ENCODE measurements at regions not wholly inside any gene's neighbourhood (a gene's known extent, or its start where the extent isn't known, plus 50 kb on each side); places are given as distances from the start of the nearest gene placed in this dataset.

DNA sequence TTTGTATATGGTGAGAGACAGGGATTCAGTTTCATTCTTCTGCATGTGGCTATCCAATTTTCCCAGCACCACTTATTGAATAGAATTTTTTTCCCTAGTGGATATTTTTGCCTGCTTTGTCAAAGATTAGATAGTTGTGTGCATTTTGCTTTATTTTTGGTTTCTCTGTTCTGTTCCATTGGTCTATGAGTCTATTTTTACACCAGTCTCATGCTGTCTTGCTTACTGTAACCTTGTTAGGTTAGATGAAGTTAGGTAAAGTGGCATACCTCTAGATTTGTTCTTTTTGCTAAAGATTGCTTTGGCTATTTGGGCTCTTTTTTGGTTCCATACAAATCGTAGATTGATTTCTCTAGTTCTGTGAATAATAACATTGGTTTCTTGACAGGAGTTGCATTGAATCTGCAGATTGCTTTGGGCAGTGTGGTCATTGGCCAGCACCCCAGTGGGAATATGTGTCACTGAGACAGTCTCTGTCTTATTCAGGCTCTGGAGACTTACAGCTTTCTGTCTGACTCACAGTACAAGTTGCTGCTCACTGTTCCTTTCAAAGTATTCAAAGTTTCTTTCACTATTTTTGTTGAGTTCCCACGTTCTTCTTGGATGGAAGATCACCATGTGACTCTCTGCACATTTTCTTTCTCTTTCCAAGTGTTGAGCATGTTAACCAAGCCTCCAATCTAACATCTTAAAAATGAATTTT is 709.1 kb downstream of the CDH11 start:
- ATAC-seq (peak in 3 of 4 donors; percentile 56 to 76 (median 60)), DNase-seq (peak in 1 of 5 donors; percentile 29)
- peaks cover 0 to 25% (median 12%) of the 10 kb centered on the region in 12 donors for H3K4me1 ChIP-seq
- H3K27ac ChIP-seq = peak overlapping the region in 6 of 12 donors; percentile 14 to 59 (median 28)
- no peaks in the 10 kb centered on the region for H3K27me3 ChIP-seq
- TF ChIP-seq, protein P1, sequence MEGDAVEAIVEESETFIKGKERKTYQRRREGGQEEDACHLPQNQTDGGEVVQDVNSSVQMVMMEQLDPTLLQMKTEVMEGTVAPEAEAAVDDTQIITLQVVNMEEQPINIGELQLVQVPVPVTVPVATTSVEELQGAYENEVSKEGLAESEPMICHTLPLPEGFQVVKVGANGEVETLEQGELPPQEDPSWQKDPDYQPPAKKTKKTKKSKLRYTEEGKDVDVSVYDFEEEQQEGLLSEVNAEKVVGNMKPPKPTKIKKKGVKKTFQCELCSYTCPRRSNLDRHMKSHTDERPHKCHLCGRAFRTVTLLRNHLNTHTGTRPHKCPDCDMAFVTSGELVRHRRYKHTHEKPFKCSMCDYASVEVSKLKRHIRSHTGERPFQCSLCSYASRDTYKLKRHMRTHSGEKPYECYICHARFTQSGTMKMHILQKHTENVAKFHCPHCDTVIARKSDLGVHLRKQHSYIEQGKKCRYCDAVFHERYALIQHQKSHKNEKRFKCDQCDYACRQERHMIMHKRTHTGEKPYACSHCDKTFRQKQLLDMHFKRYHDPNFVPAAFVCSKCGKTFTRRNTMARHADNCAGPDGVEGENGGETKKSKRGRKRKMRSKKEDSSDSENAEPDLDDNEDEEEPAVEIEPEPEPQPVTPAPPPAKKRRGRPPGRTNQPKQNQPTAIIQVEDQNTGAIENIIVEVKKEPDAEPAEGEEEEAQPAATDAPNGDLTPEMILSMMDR (IDR thresholded peaks at IDR 0.05) = no peak
- no peak for TF ChIP-seq POLR2A (IDR thresholded peaks at IDR 0.05)
- intact Hi-C loops (cut with DNase I) = loop anchor here in 1 of 10 donors (10.0 kb wide), 1 partner anchor 168 kb away; no protein-coding TSS in a partner anchor
- 46 to 61% (median 50%) methylated on average over 2 of the region's 2 CpGs for WGBS, 4 donors
- H3K36me3 ChIP-seq = no peaks in the 10 kb centered on the region
- H3K9me3 ChIP-seq = no peaks in the 10 kb centered on the region
- no peak overlapping the region for H3K4me3 ChIP-seq

DNA sequence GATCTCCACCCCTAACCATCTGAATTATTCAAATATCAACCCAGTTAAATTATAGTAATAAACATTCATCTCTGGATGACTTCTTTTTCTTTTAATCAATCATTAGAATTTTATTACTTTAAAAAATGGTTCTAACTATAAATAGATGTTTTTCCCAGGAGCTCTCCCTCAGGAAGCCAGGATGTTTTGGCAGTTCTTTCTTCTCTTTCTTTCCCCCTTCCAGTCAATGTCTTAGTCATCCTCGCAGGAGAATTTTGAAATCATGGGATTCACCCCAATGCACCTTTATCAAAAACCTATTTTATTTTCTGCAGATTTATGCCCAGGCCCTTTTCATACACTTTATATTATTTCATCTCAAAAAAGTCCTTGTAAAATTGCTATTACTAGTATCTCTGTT is 711.6 kb downstream of the CDH11 start:
- H3K36me3 ChIP-seq = no peaks in the 10 kb centered on the region
- ATAC-seq (peak in 1 of 4 donors; percentile 46), DNase-seq (no peak)
- intact Hi-C loops (cut with DNase I) = loop anchor here in 1 of 10 donors (10.0 kb wide), 1 partner anchor 166 kb away; no protein-coding TSS in a partner anchor
- no peak for TF ChIP-seq POLR2A (IDR thresholded peaks at IDR 0.05)
- TF ChIP-seq, protein P1 (IDR thresholded peaks at IDR 0.05) = no peak
- H3K9me3 ChIP-seq = no peaks in the 10 kb centered on the region
- H3K4me1 ChIP-seq = peaks cover 0 to 19% (median 6%) of the 10 kb centered on the region in 12 donors
- peak overlapping the region in 1 of 12 donors; percentile 11 for H3K27ac ChIP-seq
- no peak overlapping the region for H3K4me3 ChIP-seq
- 54 to 82% (median 67%) methylated on average over 1 of the region's 1 CpG for WGBS, 4 donors
- no peaks in the 10 kb centered on the region for H3K27me3 ChIP-seq

DNA sequence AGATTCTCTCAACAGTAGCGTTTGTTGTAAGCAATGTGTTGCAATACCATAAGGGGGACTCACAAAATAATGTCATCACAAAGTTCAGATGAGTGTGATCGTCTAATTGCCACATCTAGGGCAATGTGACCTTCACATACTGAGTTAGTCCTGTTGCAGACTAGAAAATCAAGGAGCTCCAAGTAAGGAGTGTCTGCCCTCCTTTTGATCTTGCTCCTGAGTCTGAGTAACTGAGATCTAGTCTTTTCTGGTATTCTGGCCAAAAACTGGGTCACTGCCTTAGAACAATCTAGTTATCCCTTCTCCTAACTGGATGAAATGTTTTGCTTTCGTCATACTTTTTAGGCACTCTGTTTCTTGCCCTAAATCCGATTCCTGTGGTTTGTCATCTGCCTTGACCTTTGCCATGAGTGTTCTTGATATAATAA is 712.1 kb downstream of the CDH11 start:
- DNase-seq = no peak
- Histone ChIP-seq H3K27me3 (no peaks in the 10 kb centered on the region), H3K36me3 (no peaks in the 10 kb centered on the region), H3K4me1 (peaks cover 0 to 19% (median 6%) of the 10 kb centered on the region in 12 donors), H3K9me3 (no peaks in the 10 kb centered on the region), H3K27ac (peak overlapping the region in 3 of 12 donors; percentile 1 to 11 (median 8)), H3K4me3 (no peak overlapping the region)
- no peak for TF ChIP-seq POLR2A (IDR thresholded peaks at IDR 0.05)
- TF ChIP-seq, protein P1 (IDR thresholded peaks at IDR 0.05) = no peak
- intact Hi-C loops (cut with DNase I) = loop anchor here in 1 of 10 donors (10.0 kb wide), 1 partner anchor 165 kb away; no protein-coding TSS in a partner anchor
- peak in 2 of 4 donors; percentile 61 to 64 for ATAC-seq
- WGBS, 4 donors = 54 to 76% (median 66%) methylated on average over 4 of the region's 4 CpGs

DNA sequence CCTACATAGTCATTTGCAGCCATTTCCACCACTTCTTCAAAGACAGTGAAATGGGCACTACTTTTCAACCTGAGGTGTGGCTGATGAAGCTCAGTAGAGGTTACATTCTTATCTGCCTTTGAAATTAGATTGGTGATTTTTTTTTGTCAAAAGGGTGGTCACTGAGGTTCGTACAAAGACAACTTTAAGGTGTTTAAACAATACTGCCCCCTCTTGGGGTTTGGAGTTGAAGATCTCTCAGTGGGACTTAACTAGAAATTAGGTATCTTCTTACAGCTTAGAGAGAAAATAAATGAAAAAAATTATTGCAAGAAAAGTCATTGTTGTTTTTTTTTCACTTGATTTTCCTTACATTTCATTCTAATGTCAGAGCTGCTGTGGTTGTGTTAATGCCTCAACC is 713.2 kb downstream of the CDH11 start:
- H3K36me3 ChIP-seq = no peaks in the 10 kb centered on the region
- no peak overlapping the region for H3K4me3 ChIP-seq
- intact Hi-C loops (cut with DNase I) = no loop called here
- ATAC-seq (no peak), DNase-seq (no peak)
- 61 to 76% (median 63%) methylated on average over 1 of the region's 1 CpG for WGBS, 4 donors
- peaks cover 0 to 19% (median 6%) of the 10 kb centered on the region in 12 donors for H3K4me1 ChIP-seq
- H3K9me3 ChIP-seq = no peaks in the 10 kb centered on the region
- TF ChIP-seq, protein P1 (IDR thresholded peaks at IDR 0.05) = no peak
- no peak for TF ChIP-seq POLR2A (IDR thresholded peaks at IDR 0.05)
- H3K27me3 ChIP-seq = no peaks in the 10 kb centered on the region
- H3K27ac ChIP-seq = no peak overlapping the region
